ENCODE measurements at regions not wholly inside any gene's neighbourhood (a gene's known extent, or its start where the extent isn't known, plus 50 kb on each side); places are given as distances from the start of the nearest gene placed in this dataset.
"Not testable (repeated sequence)": the region's sequence is repeated elsewhere in the genome, so short reads cannot be mapped to it uniquely, and the experiment has no call there.

DNA sequence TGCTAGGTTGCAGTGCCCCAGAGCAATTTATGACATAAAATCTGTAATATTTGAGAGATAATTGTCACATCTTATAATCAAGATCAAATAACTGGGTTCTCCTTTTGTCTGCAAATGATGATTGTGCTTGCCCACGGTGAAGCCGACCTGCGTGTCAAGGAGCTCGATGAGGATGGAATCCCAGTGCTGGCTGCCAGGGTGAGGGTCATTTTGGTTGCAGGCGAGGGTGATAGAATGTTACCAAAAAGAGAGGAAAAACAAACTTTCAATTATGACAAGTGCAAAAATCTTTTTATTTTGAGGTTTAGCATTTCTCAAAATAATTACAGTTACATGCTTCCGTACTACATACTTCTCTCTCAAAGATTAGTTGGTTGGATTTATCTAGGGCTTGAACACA lies 76.4 kb upstream of the ZNF658 start:
- intact Hi-C loops (cut with DNase I): not testable (repeated sequence)
- peak in 2 of 10 donors; percentile 52 to 54 for DNase-seq

DNA sequence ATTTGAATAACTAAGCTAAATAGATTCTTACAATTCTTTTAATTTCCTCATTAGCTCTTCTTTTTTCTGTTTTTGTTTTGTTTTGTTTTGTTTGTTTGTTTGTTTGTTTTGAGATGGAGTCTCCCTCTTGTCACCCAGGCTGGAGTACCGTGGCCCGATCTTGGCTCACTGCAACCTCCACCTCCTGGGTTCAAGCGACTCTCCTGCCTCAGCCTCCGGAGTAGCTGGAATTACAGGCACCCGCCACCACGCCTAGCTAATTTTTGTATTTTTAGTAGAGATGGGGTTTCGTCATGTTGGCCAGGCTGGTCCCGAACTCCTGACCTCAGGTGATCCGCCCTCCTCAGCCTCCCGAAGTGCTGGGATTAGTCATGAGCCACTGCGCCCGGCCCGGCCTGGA lies 70.7 kb upstream of the ZNF658 start:
- peak in 2 of 10 donors; percentile 66 to 74 for DNase-seq
- intact Hi-C loops (cut with DNase I): not testable (repeated sequence)

DNA sequence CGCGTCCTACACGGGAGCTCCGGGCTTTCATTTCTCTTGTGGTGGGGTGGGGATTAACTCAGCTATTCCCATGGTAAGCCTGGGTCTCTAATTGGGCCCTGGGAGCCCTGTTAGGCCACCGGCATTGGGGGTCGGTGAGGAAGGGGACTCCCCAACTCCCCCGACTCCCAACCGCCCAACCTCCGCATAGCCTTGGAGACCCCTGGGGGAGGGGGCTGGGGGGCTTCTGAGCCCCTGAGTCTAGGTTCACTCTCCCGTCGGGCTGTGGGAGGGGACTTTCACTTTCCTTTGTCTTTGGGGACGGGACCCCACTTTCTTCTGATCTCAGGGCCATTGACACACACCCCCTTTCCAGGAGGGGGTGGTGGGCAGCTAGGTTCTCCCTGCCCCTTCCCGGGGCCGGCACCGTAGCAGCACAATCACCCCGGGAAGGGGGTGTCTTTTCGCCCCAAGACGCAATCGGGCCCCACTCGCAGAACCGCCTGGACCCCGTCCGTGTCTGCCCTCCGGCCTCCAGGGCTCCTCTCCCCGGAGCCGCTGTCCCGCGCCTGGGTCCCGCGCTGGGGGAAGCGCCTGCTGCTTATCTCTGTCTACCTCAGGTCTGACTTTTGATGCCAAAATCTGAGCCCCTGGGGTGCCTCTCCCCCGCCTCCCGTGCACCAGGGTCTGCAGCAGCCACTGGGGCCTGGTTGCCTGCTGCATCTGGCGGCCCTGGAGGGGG lies 69.6 kb upstream of the ZNF658 start:
- peak in 3 of 10 donors; percentile 57 to 75 (median 74) for DNase-seq
- intact Hi-C loops (cut with DNase I): not testable (repeated sequence)

GRCh38 chr9:66832222-66832621 lies 68.3 kb upstream of the ZNF658 start:
- DNase-seq; intact Hi-C loops (cut with DNase I): not testable (repeated sequence)

DNA sequence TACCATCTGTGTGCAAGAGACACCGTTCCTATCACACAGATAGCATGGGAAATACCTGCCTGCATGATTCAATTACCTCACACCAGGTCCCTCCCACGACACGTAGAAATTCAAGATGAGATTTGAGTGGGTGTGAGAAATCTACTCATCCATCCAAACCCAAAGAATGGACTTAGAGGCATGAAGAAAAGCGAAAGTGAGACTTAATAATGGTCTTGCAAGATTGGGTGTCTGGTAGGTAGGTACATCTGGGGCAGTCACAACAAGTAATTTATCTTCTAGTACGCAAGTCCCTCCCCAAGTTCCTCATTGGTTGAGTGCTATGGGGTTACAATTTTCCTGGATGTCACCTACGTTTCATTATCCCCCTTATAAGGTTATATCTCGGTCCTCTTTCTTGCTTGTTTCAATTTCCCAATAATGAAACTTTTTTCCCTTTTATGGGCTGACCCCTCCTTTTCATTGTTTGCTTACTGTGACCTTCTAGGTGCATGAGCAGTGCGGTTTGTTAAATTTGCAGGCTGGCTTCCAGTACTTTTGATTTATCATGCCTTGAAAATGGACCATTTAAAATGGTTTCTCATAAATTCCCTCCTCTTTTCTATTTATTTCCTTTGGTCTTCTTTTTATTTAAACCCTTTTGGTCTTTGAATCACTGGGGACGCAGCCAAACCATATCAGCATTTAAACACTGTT lies 63.1 kb upstream of the ZNF658 start:
- intact Hi-C loops (cut with DNase I); DNase-seq: not testable (repeated sequence)

Measured in posterior cingulate gyrus (tissue), 11 donors.